Hematopoietic multipotent progenitor cell (in vitro differentiated cells): ENCODE measurements at regions not wholly inside any gene's neighbourhood (a gene's known extent, or its start where the extent isn't known, plus 50 kb on each side); places are given as distances from the start of the nearest gene placed in this dataset.

Experiments used
- DNase-seq, 3 donors: peaks; one replicate each; pipeline ENCODE4 v3.0.0-alpha.2; 2011 to 2015; ENCODE audit warnings: low read depth in 2 of 3, low spot score in 2 of 3

GRCh38 chr2:66875941-66876462 lies 441.1 kb downstream of the MEIS1 start:
- DNase-seq = no peak

- no peak for DNase-seq
These were observed 451.0 kb downstream of the MEIS1 start for GRCh38 chr2:66885775-66886383.

GRCh38 chr2:66888246-66888645 lies 453.3 kb downstream of the MEIS1 start:
- DNase-seq = no peak

GRCh38 chr2:66888791-66889631 lies 454.1 kb downstream of the MEIS1 start:
- DNase-seq = no peak

- DNase-seq = no peak
These were observed 454.6 kb downstream of the MEIS1 start for GRCh38 chr2:66889632-66889882.

GRCh38 chr2:66890166-66890742 lies 455.3 kb downstream of the MEIS1 start:
- no peak for DNase-seq

- DNase-seq = no peak
These were observed 460.3 kb downstream of the MEIS1 start for GRCh38 chr2:66895206-66895605.

- DNase-seq = no peak
These were observed 461.2 kb downstream of the MEIS1 start for GRCh38 chr2:66896131-66896530.

GRCh38 chr2:66897181-66897580 lies 462.3 kb downstream of the MEIS1 start:
- no peak for DNase-seq

GRCh38 chr2:66897691-66898150 lies 462.8 kb downstream of the MEIS1 start:
- no peak for DNase-seq

GRCh38 chr2:66899109-66899508 lies 464.2 kb downstream of the MEIS1 start:
- no peak for DNase-seq

- DNase-seq = no peak
These were observed 464.7 kb downstream of the MEIS1 start for GRCh38 chr2:66899648-66900047.

- DNase-seq = no peak
These were observed 466.4 kb downstream of the MEIS1 start for GRCh38 chr2:66901344-66901743.

GRCh38 chr2:66903183-66903582 lies 468.3 kb downstream of the MEIS1 start:
- no peak for DNase-seq

GRCh38 chr2:66903745-66904465 lies 469.0 kb downstream of the MEIS1 start:
- DNase-seq = no peak

GRCh38 chr2:66915237-66915636 lies 480.3 kb downstream of the MEIS1 start:
- DNase-seq = no peak

GRCh38 chr2:66919286-66919685 lies 477.8 kb upstream of the ETAA1 start:
- no peak for DNase-seq

- DNase-seq = no peak
These were observed 476.7 kb upstream of the ETAA1 start for GRCh38 chr2:66920415-66920814.

GRCh38 chr2:66925128-66925527 lies 472.0 kb upstream of the ETAA1 start:
- no peak for DNase-seq

- DNase-seq = no peak
These were observed 470.5 kb upstream of the ETAA1 start for GRCh38 chr2:66926594-66927112.
